ENCODE measurements at regions not wholly inside any gene's neighbourhood (a gene's known extent, or its start where the extent isn't known, plus 50 kb on each side); places are given as distances from the start of the nearest gene placed in this dataset.

DNA sequence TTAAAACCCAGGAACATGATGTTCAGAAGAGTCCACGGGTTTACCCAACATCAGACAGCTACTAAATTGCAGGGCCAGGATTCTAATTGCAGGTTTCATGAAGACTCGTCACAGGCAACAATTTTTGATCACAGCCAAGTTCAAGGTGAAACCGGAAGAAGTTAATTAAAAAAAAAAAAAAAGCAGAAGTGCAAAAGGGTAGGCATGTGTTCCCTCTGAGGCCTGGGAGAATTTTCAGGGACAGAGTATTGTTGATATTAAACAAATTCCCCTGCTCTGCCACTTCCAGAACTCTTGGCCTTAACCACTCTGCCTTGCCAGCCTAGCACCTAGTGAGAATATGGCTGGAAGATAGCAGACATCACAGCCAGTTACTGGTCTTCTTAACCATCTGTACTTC, 99.4 kb upstream of the TRIB2 start:
- Mint-ChIP-seq H3K9me3 (no peaks in the 10 kb centered on the region), H3K36me3 (peaks cover 6% of the 10 kb centered on the region), H3K4me1 (peaks cover 12 to 31% (median 23%) of the 10 kb centered on the region in 4 donors), H3K27me3 (no peaks in the 10 kb centered on the region), H3K27ac (no peak overlapping the region), H3K4me3 (no peak overlapping the region)
- no peaks in the 10 kb centered on the region for H3K9me3 ChIP-seq (ENCODE audit: control insufficient read depth in 2 of 2, low read length in 2 of 2)
- no peaks in the 10 kb centered on the region for H3K4me1 ChIP-seq (ENCODE audit: control insufficient read depth, insufficient read depth, low read length, poor library complexity, severe bottlenecking)
- H3K4me3 ChIP-seq (ENCODE audit: low read depth, low read length) = no peak overlapping the region
- DNase-seq = no peak
- H3K27ac ChIP-seq (ENCODE audit: insufficient read depth, low read length, poor library complexity, severe bottlenecking) = no peak overlapping the region
- no peaks in the 10 kb centered on the region for H3K27me3 ChIP-seq (ENCODE audit: control insufficient read depth, insufficient read depth, low read length)
- no peak for ATAC-seq (ENCODE audit: low read depth in 2 of 2)
- no peaks in the 10 kb centered on the region for H3K36me3 ChIP-seq (ENCODE audit: control insufficient read depth, insufficient read depth, low read length)

DNA sequence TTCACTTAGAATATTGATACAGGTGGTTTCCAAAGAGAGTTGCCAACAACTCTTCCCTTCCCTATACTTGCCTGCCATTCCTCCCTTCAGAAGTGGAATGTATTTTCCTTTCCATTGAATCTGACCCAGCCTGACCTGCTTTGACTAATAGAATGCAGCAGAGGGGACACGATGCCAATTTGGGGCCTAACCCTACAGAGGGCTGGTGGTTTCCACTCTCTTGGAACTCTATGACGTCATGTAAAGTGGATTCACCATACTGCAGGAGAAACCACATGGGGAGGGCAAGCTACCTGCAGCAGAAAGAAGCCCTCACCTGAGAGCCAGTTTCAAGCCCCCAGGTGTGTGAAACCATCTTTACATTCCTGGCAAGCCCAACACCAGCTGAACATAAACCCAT, 98.9 kb upstream of the TRIB2 start:
- no peaks in the 10 kb centered on the region for H3K36me3 ChIP-seq (ENCODE audit: control insufficient read depth, insufficient read depth, low read length)
- Mint-ChIP-seq H3K36me3 (peaks cover 6% of the 10 kb centered on the region), H3K4me1 (peaks cover 9 to 26% (median 18%) of the 10 kb centered on the region in 4 donors), H3K9me3 (no peaks in the 10 kb centered on the region), H3K27me3 (no peaks in the 10 kb centered on the region), H3K27ac (peak overlapping the region in 1 of 3 donors; percentile 71), H3K4me3 (no peak overlapping the region)
- no peak overlapping the region for H3K27ac ChIP-seq (ENCODE audit: insufficient read depth, low read length, poor library complexity, severe bottlenecking)
- no peaks in the 10 kb centered on the region for H3K4me1 ChIP-seq (ENCODE audit: control insufficient read depth, insufficient read depth, low read length, poor library complexity, severe bottlenecking)
- ATAC-seq (ENCODE audit: low read depth in 2 of 2) (no peak), DNase-seq (no peak)
- H3K27me3 ChIP-seq (ENCODE audit: control insufficient read depth, insufficient read depth, low read length) = no peaks in the 10 kb centered on the region
- H3K9me3 ChIP-seq (ENCODE audit: control insufficient read depth in 2 of 2, low read length in 2 of 2) = no peaks in the 10 kb centered on the region
- no peak overlapping the region for H3K4me3 ChIP-seq (ENCODE audit: low read depth, low read length)

DNA sequence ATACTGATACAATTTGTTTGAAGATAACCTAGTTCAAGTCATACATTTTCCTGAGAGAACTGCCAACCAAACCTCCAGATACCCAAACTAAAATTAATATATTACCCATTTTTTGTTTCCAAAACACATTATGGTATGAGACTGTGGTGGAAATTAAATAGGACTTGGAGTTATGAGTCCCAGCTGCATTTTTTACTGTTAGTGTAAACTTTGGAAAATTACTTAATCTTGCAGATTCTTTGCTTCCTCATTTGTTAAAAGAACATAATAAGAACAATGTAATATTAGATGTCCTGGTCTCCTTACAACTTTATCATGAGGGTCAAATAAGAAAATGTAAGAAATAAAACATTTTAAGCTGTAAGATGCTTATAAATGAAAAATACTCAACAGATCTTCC, 98.2 kb upstream of the TRIB2 start:
- ATAC-seq (ENCODE audit: low read depth in 2 of 2) (no peak), DNase-seq (no peak)
- H3K36me3 Mint-ChIP-seq = peaks cover 3% of the 10 kb centered on the region
- H3K27ac ChIP-seq (ENCODE audit: insufficient read depth, low read length, poor library complexity, severe bottlenecking) = no peak overlapping the region
- H3K27me3 ChIP-seq (ENCODE audit: control insufficient read depth, insufficient read depth, low read length) = no peaks in the 10 kb centered on the region
- H3K9me3 Mint-ChIP-seq = no peaks in the 10 kb centered on the region
- H3K4me3 Mint-ChIP-seq = no peak overlapping the region
- H3K4me3 ChIP-seq (ENCODE audit: low read depth, low read length) = no peak overlapping the region
- H3K36me3 ChIP-seq (ENCODE audit: control insufficient read depth, insufficient read depth, low read length) = no peaks in the 10 kb centered on the region
- no peaks in the 10 kb centered on the region for H3K27me3 Mint-ChIP-seq
- H3K4me1 ChIP-seq (ENCODE audit: control insufficient read depth, insufficient read depth, low read length, poor library complexity, severe bottlenecking) = no peaks in the 10 kb centered on the region
- H3K4me1 Mint-ChIP-seq = peaks cover 9 to 24% (median 15%) of the 10 kb centered on the region in 4 donors
- H3K9me3 ChIP-seq (ENCODE audit: control insufficient read depth in 2 of 2, low read length in 2 of 2) = no peaks in the 10 kb centered on the region
- H3K27ac Mint-ChIP-seq = no peak overlapping the region

DNA sequence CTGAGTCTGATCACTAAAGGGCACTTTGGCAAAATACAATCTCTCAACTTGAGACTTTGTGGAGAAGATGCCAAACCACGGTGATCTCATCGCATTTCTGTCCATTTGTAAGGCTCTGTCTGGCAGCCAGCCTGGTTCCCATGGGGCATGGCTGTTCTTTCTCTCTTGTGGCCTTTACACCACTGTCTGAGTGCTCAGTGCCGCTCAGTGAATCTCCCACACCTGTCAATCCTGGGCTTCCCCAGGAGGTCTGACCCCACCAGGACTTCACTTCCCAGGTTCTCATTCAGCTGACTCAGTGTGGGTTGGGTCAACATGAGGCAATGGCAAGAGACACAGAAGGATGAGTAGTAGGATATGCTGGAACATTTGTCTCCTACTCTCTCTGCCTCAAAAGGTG, 96.8 kb upstream of the TRIB2 start:
- Histone ChIP-seq H3K4me1 (ENCODE audit: control insufficient read depth, insufficient read depth, low read length, poor library complexity, severe bottlenecking) (no peaks in the 10 kb centered on the region), H3K4me3 (ENCODE audit: low read depth, low read length) (no peak overlapping the region), H3K36me3 (ENCODE audit: control insufficient read depth, insufficient read depth, low read length) (no peaks in the 10 kb centered on the region), H3K27me3 (ENCODE audit: control insufficient read depth, insufficient read depth, low read length) (no peaks in the 10 kb centered on the region), H3K27ac (ENCODE audit: insufficient read depth, low read length, poor library complexity, severe bottlenecking) (no peak overlapping the region), H3K9me3 (ENCODE audit: control insufficient read depth in 2 of 2, low read length in 2 of 2) (no peaks in the 10 kb centered on the region)
- H3K4me1 Mint-ChIP-seq = peaks cover 0 to 27% (median 18%) of the 10 kb centered on the region in 4 donors
- ATAC-seq (ENCODE audit: low read depth in 2 of 2) = no peak
- H3K4me3 Mint-ChIP-seq = no peak overlapping the region
- DNase-seq = no peak
- no peaks in the 10 kb centered on the region for H3K27me3 Mint-ChIP-seq
- no peaks in the 10 kb centered on the region for H3K9me3 Mint-ChIP-seq
- peaks cover 3% of the 10 kb centered on the region for H3K36me3 Mint-ChIP-seq
- peak overlapping the region in 2 of 3 donors; percentile 15 to 66 for H3K27ac Mint-ChIP-seq

DNA sequence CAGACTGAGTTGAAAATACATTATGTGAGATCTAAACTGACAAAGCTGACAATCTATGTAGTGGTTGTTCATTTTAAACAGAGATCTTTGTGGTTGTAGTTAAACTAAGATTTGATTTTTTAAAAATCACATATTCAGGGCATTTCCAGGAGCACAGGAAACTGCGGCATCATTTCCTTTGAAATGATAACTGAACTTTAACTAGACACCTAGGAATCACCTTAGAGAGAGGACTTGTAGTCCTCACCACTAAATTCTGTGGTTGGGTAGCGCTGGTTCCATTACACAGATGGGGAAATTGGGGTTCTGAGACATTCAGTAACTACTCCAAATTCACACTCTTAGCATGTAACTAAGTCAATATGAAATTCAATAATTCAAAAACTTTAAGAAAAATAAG, 96.0 kb upstream of the TRIB2 start:
- Histone ChIP-seq H3K9me3 (ENCODE audit: control insufficient read depth in 2 of 2, low read length in 2 of 2) (no peaks in the 10 kb centered on the region), H3K36me3 (ENCODE audit: control insufficient read depth, insufficient read depth, low read length) (no peaks in the 10 kb centered on the region), H3K4me1 (ENCODE audit: control insufficient read depth, insufficient read depth, low read length, poor library complexity, severe bottlenecking) (no peaks in the 10 kb centered on the region), H3K27ac (ENCODE audit: insufficient read depth, low read length, poor library complexity, severe bottlenecking) (no peak overlapping the region), H3K27me3 (ENCODE audit: control insufficient read depth, insufficient read depth, low read length) (no peaks in the 10 kb centered on the region), H3K4me3 (ENCODE audit: low read depth, low read length) (no peak overlapping the region)
- no peak overlapping the region for H3K4me3 Mint-ChIP-seq
- no peaks in the 10 kb centered on the region for H3K27me3 Mint-ChIP-seq
- H3K4me1 Mint-ChIP-seq = peaks cover 0 to 29% (median 22%) of the 10 kb centered on the region in 4 donors
- peaks cover 3% of the 10 kb centered on the region for H3K36me3 Mint-ChIP-seq
- H3K27ac Mint-ChIP-seq = no peak overlapping the region
- DNase-seq = peak in 1 of 3 donors; percentile 53
- H3K9me3 Mint-ChIP-seq = no peaks in the 10 kb centered on the region
- ATAC-seq (ENCODE audit: low read depth in 2 of 2) = no peak

DNA sequence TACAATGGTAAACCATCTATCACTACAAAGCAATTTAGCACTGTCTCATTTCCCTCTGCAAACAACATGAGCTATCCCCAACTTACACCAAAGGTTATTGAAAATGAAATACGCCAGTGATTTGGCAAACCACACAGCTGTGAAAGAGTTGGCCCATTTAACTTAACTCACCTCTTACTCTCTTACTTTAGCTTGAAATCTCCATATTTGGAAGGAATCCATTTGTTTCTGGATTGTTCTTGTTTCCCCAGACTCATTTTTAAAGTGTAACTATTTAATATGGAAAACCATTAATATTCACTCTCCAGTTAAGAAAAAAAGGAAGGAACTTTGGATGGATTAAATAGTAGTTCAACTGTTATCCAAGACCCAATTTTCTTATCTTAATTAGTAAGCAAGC, 93.7 kb upstream of the TRIB2 start:
- Mint-ChIP-seq H3K27me3 (no peaks in the 10 kb centered on the region), H3K4me3 (no peak overlapping the region), H3K9me3 (no peaks in the 10 kb centered on the region), H3K27ac (no peak overlapping the region), H3K4me1 (peaks cover 0 to 36% (median 28%) of the 10 kb centered on the region in 4 donors), H3K36me3 (no peaks in the 10 kb centered on the region)
- ATAC-seq (ENCODE audit: low read depth in 2 of 2) (no peak), DNase-seq (no peak)
- Histone ChIP-seq H3K4me1 (ENCODE audit: control insufficient read depth, insufficient read depth, low read length, poor library complexity, severe bottlenecking) (no peaks in the 10 kb centered on the region), H3K36me3 (ENCODE audit: control insufficient read depth, insufficient read depth, low read length) (no peaks in the 10 kb centered on the region), H3K27me3 (ENCODE audit: control insufficient read depth, insufficient read depth, low read length) (no peaks in the 10 kb centered on the region), H3K4me3 (ENCODE audit: low read depth, low read length) (no peak overlapping the region), H3K9me3 (ENCODE audit: control insufficient read depth in 2 of 2, low read length in 2 of 2) (no peaks in the 10 kb centered on the region), H3K27ac (ENCODE audit: insufficient read depth, low read length, poor library complexity, severe bottlenecking) (no peak overlapping the region)

DNA sequence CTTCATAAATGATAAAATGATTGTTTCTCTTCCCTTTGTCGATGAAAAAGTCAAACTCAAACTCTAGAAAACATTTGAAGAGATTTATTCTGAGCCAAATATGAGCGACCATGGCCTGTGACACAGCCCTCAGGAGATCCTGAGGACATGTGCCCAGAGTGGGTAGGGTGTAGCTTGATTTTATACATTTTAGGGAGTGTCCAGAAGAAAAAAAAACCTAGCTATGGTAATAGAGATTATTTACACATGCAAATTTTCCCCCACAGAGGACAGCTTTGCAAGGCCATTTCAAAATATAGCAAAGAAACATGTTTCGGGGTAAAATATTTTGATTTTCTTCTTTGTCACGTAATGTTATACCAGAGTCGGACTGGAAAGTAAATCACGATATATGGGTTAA, 92.4 kb upstream of the TRIB2 start:
- no peak overlapping the region for H3K27ac Mint-ChIP-seq
- H3K9me3 ChIP-seq (ENCODE audit: control insufficient read depth in 2 of 2, low read length in 2 of 2) = no peaks in the 10 kb centered on the region
- H3K27me3 Mint-ChIP-seq = no peaks in the 10 kb centered on the region
- no peak overlapping the region for H3K27ac ChIP-seq (ENCODE audit: insufficient read depth, low read length, poor library complexity, severe bottlenecking)
- H3K4me3 ChIP-seq (ENCODE audit: low read depth, low read length) = no peak overlapping the region
- H3K27me3 ChIP-seq (ENCODE audit: control insufficient read depth, insufficient read depth, low read length) = no peaks in the 10 kb centered on the region
- H3K4me1 Mint-ChIP-seq = peaks cover 0 to 35% (median 26%) of the 10 kb centered on the region in 4 donors
- no peaks in the 10 kb centered on the region for H3K36me3 Mint-ChIP-seq
- no peak overlapping the region for H3K4me3 Mint-ChIP-seq
- no peak for DNase-seq
- H3K36me3 ChIP-seq (ENCODE audit: control insufficient read depth, insufficient read depth, low read length) = no peaks in the 10 kb centered on the region
- no peak for ATAC-seq (ENCODE audit: low read depth in 2 of 2)
- H3K9me3 Mint-ChIP-seq = no peaks in the 10 kb centered on the region
- H3K4me1 ChIP-seq (ENCODE audit: control insufficient read depth, insufficient read depth, low read length, poor library complexity, severe bottlenecking) = no peaks in the 10 kb centered on the region

DNA sequence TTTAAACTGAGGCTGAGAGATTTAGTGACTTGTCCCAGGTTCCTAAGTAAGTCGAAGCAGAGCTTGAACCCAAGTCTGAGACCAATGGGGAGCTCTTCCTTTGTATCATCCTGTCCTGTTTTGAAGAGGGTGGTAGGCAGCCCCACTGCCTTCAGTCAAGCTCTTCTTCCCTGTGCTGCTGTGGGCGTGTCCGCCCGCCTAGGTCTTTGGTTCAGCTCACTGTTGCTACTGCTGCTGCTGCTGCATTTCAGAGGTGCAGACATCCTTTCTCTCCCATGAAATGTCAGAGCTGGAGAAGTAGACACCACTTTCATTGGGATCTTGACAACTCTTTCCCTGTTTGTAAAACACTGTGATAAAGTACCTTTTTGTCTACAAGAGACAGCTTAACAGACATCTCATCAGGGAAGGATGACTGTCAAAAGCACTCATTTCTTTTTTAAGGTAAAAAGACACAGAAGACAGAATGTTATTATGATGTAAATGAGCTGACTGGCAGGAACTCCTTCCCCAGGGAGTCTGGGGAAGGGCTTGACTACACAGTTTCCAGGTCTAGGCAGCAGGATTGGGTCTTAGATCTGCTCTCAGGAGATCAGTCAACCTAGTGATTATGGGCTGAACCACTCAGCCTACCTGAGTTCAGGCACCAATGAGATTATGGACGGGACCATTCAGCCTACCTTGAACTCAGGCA, 91.7 kb upstream of the TRIB2 start:
- no peaks in the 10 kb centered on the region for H3K27me3 ChIP-seq (ENCODE audit: control insufficient read depth, insufficient read depth, low read length)
- Mint-ChIP-seq H3K4me3 (peak overlapping the region in 1 of 4 donors; percentile 2), H3K27ac (peak overlapping the region; percentile 20 to 70 (median 21)), H3K9me3 (no peaks in the 10 kb centered on the region), H3K36me3 (no peaks in the 10 kb centered on the region), H3K4me1 (peaks cover 0 to 33% (median 25%) of the 10 kb centered on the region in 4 donors), H3K27me3 (no peaks in the 10 kb centered on the region)
- H3K4me1 ChIP-seq (ENCODE audit: control insufficient read depth, insufficient read depth, low read length, poor library complexity, severe bottlenecking) = no peaks in the 10 kb centered on the region
- DNase-seq = peak in 1 of 3 donors; percentile 27
- no peak overlapping the region for H3K27ac ChIP-seq (ENCODE audit: insufficient read depth, low read length, poor library complexity, severe bottlenecking)
- H3K9me3 ChIP-seq (ENCODE audit: control insufficient read depth in 2 of 2, low read length in 2 of 2) = no peaks in the 10 kb centered on the region
- H3K4me3 ChIP-seq (ENCODE audit: low read depth, low read length) = no peak overlapping the region
- H3K36me3 ChIP-seq (ENCODE audit: control insufficient read depth, insufficient read depth, low read length) = no peaks in the 10 kb centered on the region
- ATAC-seq (ENCODE audit: low read depth in 2 of 2) = no peak

All from CD4-positive, CD25-positive, alpha-beta regulatory T cell (primary cell).